ENCODE measurements at regions not wholly inside any gene's neighbourhood (a gene's known extent, or its start where the extent isn't known, plus 50 kb on each side); places are given as distances from the start of the nearest gene placed in this dataset.
"Not testable (repeated sequence)": the region's sequence is repeated elsewhere in the genome, so short reads cannot be mapped to it uniquely, and the experiment has no call there.

- DNase-seq (ENCODE audit: extremely low read depth, low read depth, low spot score): no peak
These were observed 63.9 kb downstream of the MAT2B start for GRCh38 chr5:163569284-163569683.

DNA sequence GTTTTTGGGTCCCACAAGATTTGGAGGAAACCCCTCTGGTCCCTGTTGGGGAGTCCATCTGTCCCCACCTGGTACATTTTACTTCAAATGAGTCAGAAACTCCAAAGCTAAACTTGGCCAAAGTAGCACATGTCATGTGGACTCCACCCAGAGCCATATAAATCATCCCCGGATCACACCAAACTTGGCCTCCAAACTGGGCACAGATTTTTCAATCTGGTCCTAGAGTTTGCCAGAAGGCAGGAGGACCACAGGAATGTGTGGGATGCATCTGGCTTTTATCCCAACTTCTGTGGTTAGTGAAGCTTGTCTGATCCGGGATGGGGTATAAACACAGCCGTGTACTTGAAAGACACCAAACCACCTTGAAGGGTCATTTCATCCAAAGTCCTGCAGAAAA, 66.3 kb downstream of the MAT2B start:
- DNase-seq (ENCODE audit: extremely low read depth, low read depth, low spot score): no peak

- DNase-seq (ENCODE audit: extremely low read depth, low read depth, low spot score): no peak
These were observed 69.3 kb downstream of the MAT2B start for GRCh38 chr5:163574472-163575440.

- DNase-seq (ENCODE audit: extremely low read depth, low read depth, low spot score): no peak
These were observed 73.2 kb downstream of the MAT2B start for GRCh38 chr5:163578652-163579051.

DNA sequence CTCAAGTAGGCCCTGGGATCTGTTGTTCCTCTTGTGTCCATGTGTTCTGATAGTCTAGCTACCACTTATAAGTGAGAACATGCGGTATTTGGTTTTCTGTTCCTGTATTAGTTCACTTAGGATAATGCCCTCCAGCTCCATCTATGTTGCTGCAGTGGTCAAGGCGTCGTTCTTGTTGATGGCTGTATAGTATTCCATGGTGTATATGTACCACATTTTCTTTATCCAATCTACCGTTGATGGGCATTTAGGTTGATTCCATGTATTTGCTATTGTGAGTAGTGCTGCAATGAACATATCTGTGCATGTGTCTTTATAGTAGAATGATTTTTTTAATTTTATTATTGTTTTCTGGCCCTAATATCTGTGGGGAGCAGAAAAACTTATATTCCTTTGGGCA, 74.3 kb downstream of the MAT2B start:
- no peak for DNase-seq (ENCODE audit: extremely low read depth, low read depth, low spot score)

DNA sequence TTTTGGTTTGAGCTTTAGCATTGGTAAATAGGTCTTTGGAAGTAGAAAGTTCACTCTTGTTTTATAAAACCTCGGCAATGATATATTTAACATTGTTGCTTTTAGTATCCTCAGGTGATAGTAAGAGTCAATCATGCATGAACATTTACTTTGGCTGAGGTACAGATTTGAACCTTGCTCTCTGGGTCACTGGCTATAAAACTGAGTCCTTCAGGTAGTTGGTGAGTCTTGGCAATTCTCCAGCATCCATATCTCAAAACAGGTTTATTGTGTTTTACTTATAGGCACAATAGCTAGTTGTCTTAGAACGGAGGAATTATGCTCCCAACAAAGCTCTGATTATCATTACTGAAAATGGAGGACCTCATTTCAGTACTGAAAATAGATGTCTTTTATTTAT, 75.1 kb downstream of the MAT2B start:
- DNase-seq (ENCODE audit: extremely low read depth, low read depth, low spot score): no peak

- not testable (repeated sequence) for DNase-seq (ENCODE audit: extremely low read depth, low read depth, low spot score)
These were observed 78.2 kb downstream of the MAT2B start for GRCh38 chr5:163583491-163584153.

DNA sequence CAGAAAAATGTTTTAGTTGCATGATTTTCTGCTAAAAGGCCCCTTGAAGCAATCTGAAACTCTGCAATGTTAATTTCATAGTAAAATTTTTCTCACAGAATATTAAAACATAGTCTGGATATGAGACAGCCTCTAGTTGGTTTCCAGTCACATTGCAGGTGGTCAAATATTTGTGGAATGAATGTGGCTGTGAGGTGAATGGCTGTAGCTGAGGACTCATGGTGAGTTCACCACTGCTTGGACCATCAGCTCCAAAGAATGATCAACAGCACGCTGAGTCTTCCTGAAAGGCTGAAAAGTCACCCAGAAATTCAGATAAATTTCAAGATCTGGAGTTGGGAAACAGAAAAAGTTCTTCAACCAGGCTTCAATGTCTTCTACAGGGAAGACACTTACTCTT, 79.8 kb downstream of the MAT2B start:
- no peak for DNase-seq (ENCODE audit: extremely low read depth, low read depth, low spot score)

DNA sequence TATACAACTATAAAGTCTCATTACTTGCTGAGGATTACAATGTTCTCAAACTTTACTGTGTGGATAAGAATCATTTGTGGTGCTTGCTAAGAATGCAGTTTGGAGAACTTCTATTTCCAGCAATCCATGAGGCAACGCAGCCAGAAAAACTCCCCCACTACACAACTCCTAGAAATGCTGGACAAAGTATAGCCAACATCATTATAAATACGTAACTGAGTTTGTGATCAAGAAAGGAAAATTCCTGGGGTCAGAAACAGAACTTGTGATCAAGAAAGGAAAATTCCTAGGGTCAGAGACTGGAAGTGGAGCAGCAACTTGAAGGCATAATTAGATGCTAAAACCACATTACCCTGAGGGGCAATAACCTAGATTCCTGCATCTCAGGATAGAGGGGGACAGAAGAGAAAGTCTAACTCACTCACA, 81.1 kb downstream of the MAT2B start:
- no peak for DNase-seq (ENCODE audit: extremely low read depth, low read depth, low spot score)

GRCh38 chr5:163594951-163595350, 89.5 kb downstream of the MAT2B start:
- no peak for DNase-seq (ENCODE audit: extremely low read depth, low read depth, low spot score)

DNA sequence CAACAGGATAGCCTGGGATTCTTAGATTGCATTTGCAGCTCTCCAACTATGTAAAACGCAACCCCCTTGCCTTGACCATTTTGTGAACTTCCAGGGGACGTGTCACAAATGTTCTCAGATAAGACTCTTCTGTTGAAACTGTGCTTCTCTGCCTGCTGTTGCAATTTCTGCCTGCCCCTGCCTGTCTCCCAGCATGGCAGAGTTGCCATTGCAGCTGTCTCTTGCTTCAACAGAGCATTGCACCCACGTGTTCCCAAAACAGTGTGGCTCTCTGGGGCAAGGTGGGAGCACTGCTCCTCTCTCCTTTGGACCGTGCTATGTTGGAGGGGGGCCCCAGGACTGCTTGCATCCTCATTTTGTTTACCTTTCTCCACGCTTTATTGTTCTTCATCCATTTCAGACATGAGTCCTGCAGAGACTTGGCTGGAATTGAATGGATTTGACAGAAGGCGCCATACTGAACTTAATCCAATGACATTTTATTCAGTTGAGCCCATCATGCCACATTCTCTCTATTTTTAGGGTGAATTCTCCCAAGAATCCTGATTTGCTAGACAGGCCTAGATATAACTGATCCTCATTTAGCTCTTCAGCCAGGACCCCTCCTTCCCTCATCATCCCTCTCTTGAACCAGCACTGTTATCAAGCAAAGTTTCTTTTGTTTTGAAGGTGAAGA, 90.7 kb downstream of the MAT2B start:
- no peak for DNase-seq (ENCODE audit: extremely low read depth, low read depth, low spot score)

DNA sequence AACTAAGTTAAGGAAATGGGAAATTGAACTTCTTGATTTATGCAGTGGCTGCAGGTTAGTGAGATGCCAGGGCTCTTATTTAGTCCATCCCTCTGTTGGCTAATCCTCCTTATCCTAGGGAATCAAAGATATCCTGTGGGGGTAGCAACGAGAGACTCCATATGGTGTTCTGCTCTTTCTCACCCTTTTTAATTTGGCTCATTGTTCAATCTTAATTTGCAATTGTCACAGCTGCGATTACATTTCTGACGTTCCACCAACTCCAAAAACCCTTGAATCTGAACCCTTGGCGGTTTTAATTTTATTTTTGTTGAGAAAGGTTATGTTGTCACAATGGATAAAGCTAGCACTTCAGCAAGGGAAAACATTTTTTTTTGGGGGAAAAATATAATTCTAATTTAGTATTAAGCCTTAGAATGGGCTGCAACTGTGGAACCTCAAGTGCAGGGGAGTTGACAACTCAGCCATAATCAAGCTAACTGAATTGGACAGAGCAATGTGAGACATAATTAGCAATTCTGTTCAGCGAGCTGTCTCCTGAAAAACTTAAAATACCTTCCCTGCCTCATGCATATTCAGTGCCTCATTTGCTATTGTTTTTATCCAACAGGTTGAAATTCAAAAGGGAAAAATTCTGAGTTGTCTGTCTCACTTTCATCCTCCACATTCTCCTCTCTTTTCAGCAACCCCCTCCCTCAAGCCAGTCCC, 91.3 kb downstream of the MAT2B start:
- no peak for DNase-seq (ENCODE audit: extremely low read depth, low read depth, low spot score)

DNA sequence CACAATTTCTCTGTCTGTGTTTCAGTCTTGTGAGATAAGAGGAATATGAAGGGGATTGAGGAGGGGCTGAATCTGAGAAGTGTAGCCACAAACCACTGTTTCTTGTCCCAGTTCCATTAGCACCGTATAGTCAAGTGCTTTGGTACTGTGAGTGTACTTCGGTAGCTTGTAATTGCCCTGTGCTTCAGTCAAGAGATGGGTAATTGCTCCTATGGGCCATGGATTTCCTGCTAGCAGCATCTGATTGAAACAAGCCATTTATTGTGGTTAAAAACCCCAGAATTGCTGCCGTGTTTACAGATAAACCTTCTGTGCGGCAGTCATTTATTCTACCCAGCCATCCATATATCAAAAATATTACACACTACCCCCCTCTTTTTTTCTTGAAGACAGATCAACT, 98.6 kb downstream of the MAT2B start:
- DNase-seq (ENCODE audit: extremely low read depth, low read depth, low spot score): no peak

GRCh38 chr5:163607256-163607655, 101.8 kb downstream of the MAT2B start:
- no peak for DNase-seq (ENCODE audit: extremely low read depth, low read depth, low spot score)

GRCh38 chr5:163608621-163609020, 103.2 kb downstream of the MAT2B start:
- DNase-seq (ENCODE audit: extremely low read depth, low read depth, low spot score): no peak

GRCh38 chr5:163609910-163610309, 104.5 kb downstream of the MAT2B start:
- DNase-seq (ENCODE audit: extremely low read depth, low read depth, low spot score): no peak

GRCh38 chr5:163612358-163613149, 107.1 kb downstream of the MAT2B start:
- no peak for DNase-seq (ENCODE audit: extremely low read depth, low read depth, low spot score)

GRCh38 chr5:163613150-163613442, 107.7 kb downstream of the MAT2B start:
- DNase-seq (ENCODE audit: extremely low read depth, low read depth, low spot score): no peak

DNA sequence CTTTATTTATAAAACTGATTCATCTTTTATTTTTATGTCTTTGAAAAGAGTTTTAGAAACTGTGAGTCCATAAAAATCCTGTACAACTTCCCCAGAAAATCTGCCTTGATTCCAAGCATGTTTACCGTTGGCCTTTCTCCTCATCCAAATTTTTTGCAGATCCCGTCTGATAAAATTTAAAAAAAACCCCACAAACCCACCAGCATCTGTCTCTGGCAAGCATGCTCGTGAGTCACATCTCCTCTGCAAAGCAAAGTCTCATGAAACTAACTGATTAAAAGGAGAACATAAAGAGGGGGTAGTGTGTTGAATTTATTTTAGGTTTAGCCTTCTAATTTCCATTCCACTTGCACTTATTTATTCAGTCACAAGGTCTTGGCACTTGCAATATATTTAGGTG, 109.4 kb downstream of the MAT2B start:
- DNase-seq (ENCODE audit: extremely low read depth, low read depth, low spot score): no peak

GRCh38 chr5:163619273-163619934, 114.0 kb downstream of the MAT2B start:
- no peak for DNase-seq (ENCODE audit: extremely low read depth, low read depth, low spot score)
